ENCODE measurements at regions not wholly inside any gene's neighbourhood (a gene's known extent, or its start where the extent isn't known, plus 50 kb on each side); places are given as distances from the start of the nearest gene placed in this dataset.

DNA sequence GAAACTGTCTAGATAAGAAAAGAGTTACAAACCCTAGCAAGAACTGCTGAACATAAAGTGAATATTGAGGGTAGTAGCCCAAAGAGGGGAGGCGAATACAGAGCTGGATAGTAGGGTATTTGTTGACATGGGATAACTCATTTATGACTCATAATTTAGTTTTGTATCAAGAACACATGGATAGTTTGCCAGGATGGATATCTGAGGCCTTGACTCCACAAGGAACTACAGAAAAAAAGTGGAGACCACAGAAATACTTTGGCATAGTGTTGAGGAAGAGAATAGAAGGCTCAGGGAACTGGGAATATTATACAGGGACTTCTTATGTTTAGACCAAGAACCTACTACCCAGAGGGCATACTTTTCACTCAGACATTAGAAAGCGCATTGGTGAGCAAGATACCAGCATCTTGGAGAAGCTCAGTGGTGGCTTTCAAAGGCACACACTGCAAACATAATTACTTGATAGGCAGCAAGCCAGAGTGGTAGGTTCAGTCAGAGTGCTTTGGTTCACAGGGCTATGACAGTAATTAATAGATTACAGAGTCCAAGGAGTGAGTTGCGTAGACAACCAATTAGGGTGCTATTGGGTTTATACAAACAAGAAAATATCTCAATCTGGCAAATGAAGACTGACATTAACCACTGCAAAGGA lies 51.9 kb upstream of the ZBTB7C start:
- H3K9me3 Mint-ChIP-seq, result no peaks in the 10 kb centered on the region
- DNase-seq, result no peak
- no peaks in the 10 kb centered on the region for H3K36me3 Mint-ChIP-seq
- ATAC-seq (replicated peaks), result no peak
- no peak overlapping the region for H3K4me3 Mint-ChIP-seq
- no peak overlapping the region for H3K27ac Mint-ChIP-seq
- H3K27me3 Mint-ChIP-seq, result peaks cover 28 to 37% of the 10 kb centered on the region in 2 donors
- H3K4me1 Mint-ChIP-seq, result no peaks in the 10 kb centered on the region

DNA sequence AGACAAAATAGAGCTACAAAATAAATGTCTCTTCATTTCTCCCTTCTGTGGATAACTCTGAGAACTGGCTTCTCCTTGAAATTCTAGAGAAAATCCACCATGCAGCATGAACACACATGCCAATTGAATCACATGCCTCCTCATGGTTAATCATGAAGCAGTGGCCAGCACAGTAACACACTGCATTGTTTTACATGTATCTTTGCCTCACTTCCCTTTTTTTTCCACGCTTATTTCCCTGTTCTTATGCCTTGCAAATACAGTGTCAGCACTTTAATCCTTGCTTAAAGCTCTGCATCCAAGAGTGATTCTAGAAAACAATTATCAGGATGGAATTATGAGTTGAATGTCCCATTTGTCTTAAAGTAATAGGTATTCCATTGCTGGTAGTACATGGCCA lies 50.3 kb upstream of the ZBTB7C start:
- ATAC-seq (replicated peaks) (no peak), DNase-seq (no peak)
- Mint-ChIP-seq H3K4me1 (no peaks in the 10 kb centered on the region), H3K4me3 (no peak overlapping the region), H3K36me3 (no peaks in the 10 kb centered on the region), H3K27ac (no peak overlapping the region), H3K9me3 (no peaks in the 10 kb centered on the region), H3K27me3 (peaks cover 38 to 46% of the 10 kb centered on the region in 2 donors)

DNA sequence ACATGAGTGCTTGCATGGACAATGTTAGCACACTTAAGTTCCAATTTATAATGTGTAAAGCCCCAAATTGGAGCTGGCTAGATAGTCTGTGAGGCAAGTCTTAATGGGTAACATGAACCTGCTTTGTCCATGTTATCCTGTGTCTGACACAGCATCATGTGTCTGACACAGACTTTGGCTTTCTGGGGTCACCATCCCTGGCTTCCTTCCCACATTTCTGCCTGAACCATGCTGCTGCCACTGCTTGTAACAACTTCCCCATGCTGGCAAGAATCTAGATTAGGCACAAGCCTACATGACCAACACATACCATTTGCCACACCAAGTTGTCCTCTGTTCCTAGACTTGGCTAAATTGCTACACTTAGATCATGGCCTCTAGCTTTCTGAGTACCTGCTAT lies 49.8 kb upstream of the ZBTB7C start:
- no peak overlapping the region for H3K27ac Mint-ChIP-seq
- ATAC-seq (replicated peaks) (no peak), DNase-seq (no peak)
- peaks cover 40 to 47% of the 10 kb centered on the region in 2 donors for H3K27me3 Mint-ChIP-seq
- H3K4me1 Mint-ChIP-seq, result no peaks in the 10 kb centered on the region
- H3K36me3 Mint-ChIP-seq, result no peaks in the 10 kb centered on the region
- H3K4me3 Mint-ChIP-seq, result no peak overlapping the region
- no peaks in the 10 kb centered on the region for H3K9me3 Mint-ChIP-seq
